KG1 (cell line): ENCODE measurements at regions not wholly inside any gene's neighbourhood (a gene's known extent, or its start where the extent isn't known, plus 50 kb on each side); places are given as distances from the start of the nearest gene placed in this dataset.

Experiments
- DNase-seq: peaks from one replicate; lab custom pipeline; 2025; lab: John Stamatoyannopoulos, UW

- DNase-seq, result no peak
These were observed 226.0 kb downstream of the SNX18 start for GRCh38 chr5:54743581-54743980.

- no peak for DNase-seq
These were observed 224.9 kb downstream of the SNX18 start for GRCh38 chr5:54742417-54742891.

GRCh38 chr5:54741711-54742110, 224.2 kb downstream of the SNX18 start:
- DNase-seq, result no peak

GRCh38 chr5:54740141-54740540, 222.6 kb downstream of the SNX18 start:
- DNase-seq, result no peak

- no peak for DNase-seq
These were observed 221.8 kb downstream of the SNX18 start for GRCh38 chr5:54739371-54739770.

DNA sequence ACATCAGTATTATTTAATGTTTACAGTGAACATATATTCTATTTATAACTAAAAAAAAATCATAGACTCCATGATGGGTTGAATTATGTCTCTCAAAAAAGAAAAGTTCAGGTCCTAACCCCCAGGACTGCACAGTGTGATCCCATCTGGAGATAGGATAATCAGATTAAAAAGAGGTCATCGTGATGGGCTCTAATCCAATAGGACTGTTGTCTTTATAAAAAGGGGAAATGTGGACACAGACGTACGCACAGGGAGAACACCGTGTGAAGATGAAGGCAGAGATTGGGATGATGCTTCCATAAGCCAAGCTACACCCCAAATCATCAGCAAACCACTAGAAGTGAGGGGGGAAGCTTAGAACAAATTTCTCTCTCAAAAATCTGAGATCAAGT, 221.4 kb downstream of the SNX18 start:
- DNase-seq, result no peak

- no peak for DNase-seq
These were observed 220.8 kb downstream of the SNX18 start for GRCh38 chr5:54738118-54738972.

GRCh38 chr5:54736003-54736797, 218.6 kb downstream of the SNX18 start:
- DNase-seq, result no peak

DNA sequence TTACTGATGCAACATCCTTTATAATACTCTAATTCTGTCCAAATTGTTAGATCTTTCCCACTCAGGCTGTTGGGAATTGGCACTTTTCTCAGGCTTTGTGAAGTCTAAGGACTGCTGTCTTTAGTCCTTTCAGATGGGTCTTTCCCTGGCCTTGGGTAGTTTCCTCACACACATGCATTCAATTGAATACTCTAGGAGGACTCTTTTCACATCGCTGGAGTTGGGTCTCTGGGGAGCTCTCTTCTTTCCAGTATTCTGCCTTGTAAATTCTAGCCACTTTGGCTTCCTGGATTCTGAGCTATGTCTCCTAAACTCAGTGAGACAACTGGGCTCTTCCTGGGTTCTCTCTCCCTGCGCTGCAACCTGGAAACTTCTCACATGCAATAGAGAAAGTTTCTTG, 215.5 kb downstream of the SNX18 start:
- no peak for DNase-seq

- no peak for DNase-seq
These were observed 214.5 kb downstream of the SNX18 start for GRCh38 chr5:54732108-54732507.

DNA sequence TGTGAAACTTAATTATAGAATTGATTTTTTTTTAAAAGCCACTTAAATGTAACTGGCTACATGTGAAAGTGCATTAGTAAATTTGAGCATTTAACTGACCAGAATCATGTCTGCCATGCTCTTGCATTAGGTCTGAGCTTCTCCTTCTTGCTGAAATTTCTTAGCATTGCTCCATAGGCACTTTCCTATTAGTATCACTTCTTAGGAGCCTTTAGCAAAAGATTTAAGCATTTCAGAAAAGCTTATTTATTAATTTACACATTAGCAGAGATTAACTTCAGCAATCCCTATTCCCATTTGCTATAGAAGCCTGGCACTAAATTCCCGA, 211.0 kb downstream of the SNX18 start:
- no peak for DNase-seq

- no peak for DNase-seq
These were observed 210.5 kb downstream of the SNX18 start for GRCh38 chr5:54727874-54728587.

GRCh38 chr5:54725391-54726280, 208.1 kb downstream of the SNX18 start:
- DNase-seq, result no peak

DNA sequence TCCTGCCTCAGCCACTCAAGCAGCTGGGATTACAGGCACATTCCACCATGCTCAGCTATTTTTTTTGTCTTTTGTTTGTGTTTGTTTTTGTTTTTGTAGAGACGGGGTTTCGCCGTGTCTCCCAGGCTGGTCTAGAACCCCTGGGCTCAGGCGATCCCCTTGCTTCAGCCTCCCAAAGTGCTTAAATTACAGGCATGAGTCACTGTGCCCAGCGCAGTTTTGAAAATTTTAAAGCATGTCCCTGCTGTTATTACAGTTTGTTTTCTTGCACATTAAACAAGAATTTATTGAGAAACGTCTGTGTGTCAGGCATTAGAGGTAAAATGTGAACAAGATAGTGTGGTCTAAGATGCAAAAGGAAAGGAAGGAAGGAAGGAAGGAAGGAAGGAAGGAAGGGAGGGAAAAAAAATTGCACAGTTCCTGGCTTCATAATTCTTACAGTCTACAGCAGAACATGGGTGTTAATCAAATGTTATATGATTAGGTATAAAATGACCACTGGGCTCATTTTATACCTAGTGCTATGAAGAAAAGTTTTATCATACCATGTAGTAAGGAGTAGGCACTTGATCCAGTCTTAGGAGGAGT, 205.4 kb downstream of the SNX18 start:
- no peak for DNase-seq

DNA sequence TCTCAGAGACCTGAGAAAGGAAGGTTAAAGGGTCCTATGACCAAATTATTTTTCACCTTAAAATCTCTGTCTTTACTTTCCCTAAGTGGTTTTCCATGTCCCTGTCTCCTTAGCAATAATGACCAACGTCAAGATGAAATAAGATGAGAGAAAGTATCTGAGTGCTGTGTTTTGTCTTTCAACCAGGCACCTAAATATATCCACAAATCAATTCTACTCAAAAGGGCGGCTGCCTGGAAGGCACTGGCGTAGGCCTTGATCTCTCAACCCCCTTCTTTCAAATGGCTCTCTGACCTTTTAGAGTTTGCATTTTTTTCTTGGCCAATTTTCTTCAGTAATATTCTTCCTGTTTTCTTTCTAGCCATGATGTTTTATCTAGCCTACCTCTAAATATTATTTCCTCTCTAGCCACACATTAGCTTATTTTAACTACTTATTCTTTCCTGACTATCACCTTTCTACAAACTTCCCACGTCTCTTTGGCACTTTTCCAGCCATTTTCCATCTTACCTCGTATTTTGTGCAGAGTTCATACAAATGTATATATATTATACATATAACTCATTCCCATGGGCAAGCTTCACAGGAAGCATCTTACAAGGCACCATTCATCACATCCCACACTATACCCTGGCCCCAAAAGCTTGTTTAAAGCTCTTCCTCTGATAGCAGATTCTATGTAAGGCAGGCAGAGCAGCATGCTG, 204.5 kb downstream of the SNX18 start:
- DNase-seq, result no peak

GRCh38 chr5:54721116-54721515, 203.6 kb downstream of the SNX18 start:
- no peak for DNase-seq

- DNase-seq, result no peak
These were observed 202.8 kb downstream of the SNX18 start for GRCh38 chr5:54720341-54720740.

- DNase-seq, result no peak
These were observed 202.1 kb downstream of the SNX18 start for GRCh38 chr5:54719384-54720283.

GRCh38 chr5:54718656-54719055, 201.1 kb downstream of the SNX18 start:
- no peak for DNase-seq

GRCh38 chr5:54717870-54718269, 200.3 kb downstream of the SNX18 start:
- DNase-seq, result no peak
